HG03457 (cell line): ENCODE measurements at regions not wholly inside any gene's neighbourhood (a gene's known extent, or its start where the extent isn't known, plus 50 kb on each side); places are given as distances from the start of the nearest gene placed in this dataset.

Experiments used
- ATAC-seq: cut with Tn5 transposase; IDR thresholded peaks from one replicate; pipeline ENCODE4 v1.9.1; 2021; ENCODE audit warnings: moderate number of reproducible peaks; ENCODE audit not compliant: unreplicated experiment

DNA sequence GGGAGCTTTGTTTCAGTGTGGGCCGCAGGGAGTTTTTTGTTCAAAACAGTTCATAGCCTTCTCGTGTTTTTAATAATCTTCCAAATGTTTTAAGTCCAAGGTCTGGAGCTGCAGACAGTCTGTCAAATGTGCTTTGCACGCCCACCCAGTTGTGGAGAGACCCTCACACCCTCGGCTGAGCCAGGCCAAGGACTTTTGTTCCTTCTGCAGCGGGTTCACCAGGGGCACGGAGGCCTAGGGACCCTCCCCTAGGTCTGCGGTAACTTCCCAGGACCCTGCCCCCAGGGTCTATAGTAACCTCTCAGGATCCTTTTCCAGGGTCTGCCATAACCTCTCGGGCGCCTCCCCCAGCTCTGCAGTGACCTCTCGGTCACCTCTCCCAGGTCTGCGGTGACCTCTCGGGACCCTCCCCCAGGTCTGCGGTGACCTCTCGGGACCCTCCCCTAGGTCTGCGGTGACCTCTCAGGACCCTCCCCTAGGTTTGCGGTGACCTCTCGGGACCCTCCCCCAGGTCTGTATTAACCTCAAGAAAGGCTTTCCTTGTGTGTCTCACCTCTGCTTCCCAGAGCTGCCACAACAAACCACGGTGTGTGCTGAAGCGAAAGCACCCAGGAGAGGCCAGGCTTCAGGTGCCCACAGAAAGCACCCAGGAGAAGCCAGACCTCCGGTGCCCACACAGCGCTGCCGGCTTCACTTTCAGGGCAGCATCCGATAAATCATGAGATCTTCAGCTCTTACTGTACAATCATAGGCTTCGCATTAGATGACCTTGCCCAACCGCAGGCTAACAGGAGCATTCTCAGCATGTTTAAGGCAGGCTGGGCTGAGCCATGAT, 301.9 kb upstream of the SALL3 start:
- no peak for ATAC-seq

DNA sequence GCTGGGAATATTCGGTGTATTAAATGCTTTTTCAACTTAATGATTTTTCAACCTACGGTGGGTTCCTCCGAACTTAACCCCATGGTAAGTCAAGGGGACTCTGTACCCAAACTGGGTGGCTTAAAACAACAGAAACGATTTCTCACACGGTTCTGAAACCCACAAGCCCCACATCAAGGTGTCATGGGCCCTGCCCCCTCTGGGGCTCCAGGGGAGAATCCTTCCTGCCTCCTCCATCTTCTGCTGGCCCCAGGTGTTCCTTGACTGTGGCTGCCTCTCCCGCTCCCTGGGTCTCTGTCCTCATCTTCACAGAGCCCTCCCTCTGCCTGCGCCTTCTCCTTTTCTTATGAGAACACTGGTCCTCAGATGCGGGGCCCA, 301.3 kb upstream of the SALL3 start:
- ATAC-seq: no peak

- ATAC-seq: no peak
These were observed 300.6 kb upstream of the SALL3 start for GRCh38 chr18:78679031-78679430.

DNA sequence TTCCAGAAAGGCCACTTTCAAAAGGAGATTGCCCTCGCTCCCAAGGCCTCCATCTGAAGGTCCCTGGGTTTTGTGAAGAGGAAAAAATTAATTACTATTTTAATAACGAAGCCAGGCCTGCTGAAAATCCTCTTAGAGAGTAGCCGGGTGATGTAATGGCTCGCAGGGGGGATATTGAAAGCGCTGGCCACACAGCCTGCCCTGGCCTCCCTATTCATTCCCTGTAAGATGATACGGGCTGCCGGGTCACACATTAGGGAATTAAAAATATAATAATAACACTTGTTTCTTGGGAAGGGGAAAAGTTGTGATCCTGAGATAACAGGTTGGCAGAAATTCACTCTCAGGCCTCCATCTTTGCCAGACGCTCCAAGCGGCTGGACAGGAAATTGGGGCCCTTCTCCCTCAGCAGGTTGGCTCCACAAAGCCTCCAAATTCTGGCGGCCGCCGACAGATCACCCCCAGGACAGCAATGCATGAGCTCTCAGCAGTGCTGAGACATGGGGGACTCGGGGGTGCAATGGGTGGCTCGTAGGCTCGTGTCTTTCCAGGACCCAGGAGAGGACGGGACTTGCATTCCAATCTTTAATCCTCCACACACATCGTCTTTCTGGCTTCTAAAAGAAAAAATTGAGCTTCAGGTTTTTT, 299.9 kb upstream of the SALL3 start:
- ATAC-seq: no peak

GRCh38 chr18:78681396-78681795, 298.2 kb upstream of the SALL3 start:
- ATAC-seq: no peak

DNA sequence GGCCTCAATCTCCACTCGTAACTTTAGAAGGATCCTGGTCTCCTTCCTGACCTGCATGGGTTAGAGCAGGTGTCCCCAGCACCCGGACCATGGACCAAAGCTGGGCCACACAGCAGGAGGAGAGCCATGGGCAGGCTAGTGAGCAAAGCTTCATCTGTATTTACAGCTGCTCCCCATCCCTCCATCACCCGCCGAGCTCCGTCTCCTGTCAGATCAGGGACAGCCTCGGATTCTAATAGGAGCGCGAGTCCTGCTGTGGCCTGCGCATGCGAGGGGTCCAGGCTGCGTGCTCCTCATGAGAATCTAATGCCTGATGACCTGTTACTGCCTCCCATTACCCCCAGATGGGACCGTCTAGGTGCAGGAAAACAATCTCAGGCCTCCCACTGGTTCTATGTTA, 297.7 kb upstream of the SALL3 start:
- no peak for ATAC-seq

DNA sequence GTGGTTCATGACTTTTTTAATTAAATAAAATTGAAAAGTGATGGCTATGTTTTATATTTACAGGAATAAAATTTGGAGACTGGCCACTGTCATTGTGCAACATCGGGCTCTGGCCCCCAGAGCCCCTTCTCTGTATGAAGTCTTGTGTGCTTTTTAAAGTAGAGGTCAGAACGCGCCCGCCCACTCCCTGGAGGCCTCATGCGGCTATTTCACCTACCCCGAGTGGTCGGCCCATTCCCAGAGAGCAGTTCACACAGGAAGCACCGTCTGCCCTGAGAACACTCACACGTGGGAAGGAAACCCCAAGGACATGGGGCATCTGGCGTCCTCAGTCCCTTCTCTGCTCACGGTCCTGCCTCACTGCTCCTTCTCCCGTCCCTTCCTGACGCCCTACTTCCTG, 296.9 kb upstream of the SALL3 start:
- no peak for ATAC-seq

GRCh38 chr18:78683191-78684010, 296.2 kb upstream of the SALL3 start:
- ATAC-seq: no peak

DNA sequence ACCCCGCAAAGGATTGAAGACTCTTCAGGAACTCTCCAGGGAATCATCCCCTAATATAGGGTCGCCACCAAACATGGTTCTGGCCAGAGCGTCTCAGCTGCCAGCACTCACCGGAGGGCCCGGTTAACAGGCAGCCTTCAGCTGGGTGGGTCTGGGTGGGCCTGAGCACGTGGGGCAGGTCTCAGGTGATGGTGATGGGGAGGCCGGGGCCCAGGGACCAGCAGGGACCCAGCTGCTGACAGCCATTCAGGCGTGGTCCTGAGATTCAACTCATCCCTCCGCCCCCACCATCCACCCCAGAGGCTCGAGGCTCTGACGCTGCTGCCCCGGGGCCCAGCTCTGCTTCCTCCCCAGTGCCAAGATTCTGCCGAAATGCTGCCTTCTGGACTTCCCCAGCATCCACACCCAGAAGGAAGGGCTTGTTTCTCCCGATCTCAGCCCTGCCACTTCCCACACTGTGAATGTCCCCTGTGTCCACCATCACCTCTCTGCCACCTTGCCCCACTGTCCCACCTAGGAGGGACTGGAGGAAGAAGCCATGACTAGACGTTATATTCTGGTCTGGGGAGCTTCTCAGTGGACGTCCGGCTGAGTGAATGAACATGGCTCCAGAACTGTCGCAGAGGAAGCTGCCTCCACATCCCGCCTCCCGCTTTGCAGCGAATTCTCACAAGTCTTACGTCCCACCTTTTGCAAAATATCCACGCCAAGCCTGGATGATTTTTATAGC, 294.2 kb upstream of the SALL3 start:
- no peak for ATAC-seq

GRCh38 chr18:78685980-78686530, 293.6 kb upstream of the SALL3 start:
- ATAC-seq: no peak

DNA sequence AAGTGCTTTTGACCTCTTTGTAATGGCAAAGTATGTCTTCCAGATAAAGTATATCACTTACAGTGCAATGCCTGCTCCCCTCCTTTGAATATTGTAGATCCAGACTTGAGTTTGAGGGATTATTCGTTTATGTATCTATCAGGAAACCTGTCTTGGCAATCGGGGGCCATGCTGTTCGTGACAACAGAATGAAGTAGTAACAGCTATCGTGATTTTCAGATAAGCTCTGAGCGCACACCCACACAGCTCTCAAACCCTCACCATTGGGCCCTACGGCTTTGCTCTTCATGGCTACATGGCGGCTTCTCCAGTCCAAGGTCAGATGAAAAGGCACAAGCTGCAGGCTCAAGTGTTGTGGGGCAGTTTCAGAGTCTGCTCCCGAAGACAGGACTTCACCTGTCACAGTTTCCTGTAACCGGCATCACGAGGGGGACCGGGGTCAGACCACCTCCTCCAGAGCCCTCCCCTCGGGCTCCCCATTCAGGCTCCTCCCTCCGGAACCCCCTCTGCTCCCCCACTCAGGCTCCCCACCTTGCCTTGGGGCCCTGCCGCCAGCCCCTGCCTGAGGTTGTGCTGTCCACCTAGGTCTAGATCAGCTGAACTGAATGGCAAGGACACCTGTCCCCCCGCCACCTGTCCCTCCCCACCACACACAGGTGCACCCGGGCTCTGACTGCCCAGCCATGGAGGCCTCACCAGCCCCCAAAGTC, 292.5 kb upstream of the SALL3 start:
- no peak for ATAC-seq

GRCh38 chr18:78687736-78688135, 291.9 kb upstream of the SALL3 start:
- no peak for ATAC-seq

DNA sequence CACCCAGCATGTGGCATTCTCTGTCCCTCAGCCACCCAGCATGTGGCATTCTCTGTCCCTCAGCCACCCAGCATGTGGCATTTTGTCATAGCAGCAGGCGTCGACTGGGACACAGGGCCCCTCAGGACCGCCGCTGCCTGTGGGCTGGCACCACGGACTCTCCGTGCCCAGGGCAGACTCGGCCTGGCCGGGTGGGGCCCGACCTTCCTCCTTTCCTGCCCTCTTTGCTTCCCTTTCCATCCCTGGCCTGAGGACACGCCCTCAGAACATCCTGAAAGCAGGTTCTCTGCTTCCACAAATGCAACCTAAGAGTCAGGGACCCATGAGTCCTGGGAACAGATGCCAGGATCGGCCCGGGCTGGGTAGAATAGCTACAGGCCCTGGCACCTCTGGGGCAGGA, 291.4 kb upstream of the SALL3 start:
- ATAC-seq: no peak

DNA sequence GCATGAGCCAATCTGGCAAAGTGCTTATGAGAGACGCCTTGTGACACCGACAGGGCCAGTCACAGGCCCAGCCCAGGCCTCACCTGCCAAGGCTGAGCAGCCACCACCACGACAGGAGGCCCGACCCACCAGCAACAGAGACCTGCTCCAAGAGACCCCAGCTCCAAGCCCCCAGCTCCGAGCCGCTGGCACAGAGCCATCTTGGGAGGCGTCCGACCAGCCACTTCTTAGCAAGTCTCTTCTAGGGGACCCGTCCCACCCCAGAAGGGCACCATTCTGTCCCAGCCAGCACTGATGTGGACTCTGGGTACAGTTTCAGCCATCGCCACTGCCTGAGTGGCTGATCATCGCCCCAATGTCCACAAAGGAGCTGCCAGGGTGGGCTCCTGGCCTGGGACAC, 290.7 kb upstream of the SALL3 start:
- ATAC-seq: no peak

GRCh38 chr18:78689606-78690005, 290.0 kb upstream of the SALL3 start:
- ATAC-seq: no peak

DNA sequence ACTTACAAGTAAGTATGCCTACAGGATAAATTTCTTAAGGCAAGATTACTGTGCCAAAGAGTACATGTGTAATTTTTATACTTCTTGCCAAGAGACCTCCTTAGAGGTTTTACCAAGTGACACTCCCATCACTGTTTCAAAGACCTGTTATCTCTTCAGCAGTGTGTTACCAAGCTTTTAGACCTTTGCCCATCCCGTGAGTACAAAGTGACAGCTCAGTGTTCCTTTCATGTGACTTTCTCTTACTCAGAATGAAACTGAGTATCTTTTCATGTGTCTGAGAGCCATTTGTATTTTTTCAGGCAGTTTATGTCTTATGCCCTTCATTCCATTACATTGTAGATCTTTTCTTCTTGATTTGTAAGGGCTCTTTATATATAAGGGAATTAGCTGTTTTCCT, 287.5 kb upstream of the SALL3 start:
- ATAC-seq: no peak

DNA sequence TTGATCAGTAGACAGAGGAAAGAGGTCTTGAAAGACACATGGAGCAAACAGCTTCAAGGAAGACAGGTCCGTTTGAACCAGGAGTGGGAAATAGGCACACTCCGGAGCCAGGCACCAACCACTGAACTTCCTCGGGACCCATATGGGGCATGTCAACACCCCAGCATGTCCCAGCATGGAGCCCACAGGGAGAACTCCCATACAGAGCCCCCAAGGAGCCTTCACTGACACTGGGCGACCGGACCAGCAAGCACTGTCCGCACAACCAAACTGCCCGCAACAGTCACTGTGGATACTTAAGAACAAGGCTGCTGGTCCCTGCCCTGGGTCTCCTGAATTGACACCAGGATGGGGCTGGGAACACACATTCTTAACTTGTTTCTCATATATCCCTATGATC, 286.2 kb upstream of the SALL3 start:
- no peak for ATAC-seq

DNA sequence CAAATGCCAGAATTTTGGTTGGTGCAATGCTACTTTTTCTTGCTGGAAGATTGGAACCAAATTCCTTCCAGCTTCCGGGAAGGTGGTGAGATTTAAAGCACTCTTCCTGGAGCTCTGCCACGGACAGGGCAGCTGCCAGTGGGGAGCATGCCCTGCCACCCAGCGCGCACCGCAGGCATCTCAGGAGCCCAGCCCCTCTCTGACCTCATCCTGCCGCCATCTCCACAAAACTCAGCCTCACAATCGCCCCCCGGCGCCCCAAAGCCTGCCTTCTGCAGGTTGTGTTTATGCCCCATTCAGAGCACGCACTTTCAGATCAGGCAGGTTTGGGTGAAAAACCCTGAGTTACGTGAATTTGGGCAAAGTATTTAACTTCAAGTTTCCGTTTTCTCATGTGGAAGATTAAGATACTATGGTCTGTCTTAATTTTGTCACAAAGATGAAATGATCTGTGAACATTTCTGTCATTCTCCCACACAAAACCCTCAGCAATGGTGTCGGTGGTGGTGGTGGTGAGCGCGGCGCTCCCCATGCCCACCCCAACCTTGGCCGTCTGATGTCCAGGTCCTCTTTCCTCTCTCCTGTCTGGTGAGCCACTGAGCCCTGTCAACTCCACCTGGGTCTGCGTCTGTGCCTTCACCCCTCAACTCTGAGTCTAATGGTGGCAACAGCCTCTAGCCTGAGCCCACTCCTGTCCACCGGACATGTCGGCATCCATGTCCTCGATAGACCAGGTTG, 282.8 kb upstream of the SALL3 start:
- no peak for ATAC-seq

- ATAC-seq: no peak
These were observed 282.2 kb upstream of the SALL3 start for GRCh38 chr18:78697446-78697845.

DNA sequence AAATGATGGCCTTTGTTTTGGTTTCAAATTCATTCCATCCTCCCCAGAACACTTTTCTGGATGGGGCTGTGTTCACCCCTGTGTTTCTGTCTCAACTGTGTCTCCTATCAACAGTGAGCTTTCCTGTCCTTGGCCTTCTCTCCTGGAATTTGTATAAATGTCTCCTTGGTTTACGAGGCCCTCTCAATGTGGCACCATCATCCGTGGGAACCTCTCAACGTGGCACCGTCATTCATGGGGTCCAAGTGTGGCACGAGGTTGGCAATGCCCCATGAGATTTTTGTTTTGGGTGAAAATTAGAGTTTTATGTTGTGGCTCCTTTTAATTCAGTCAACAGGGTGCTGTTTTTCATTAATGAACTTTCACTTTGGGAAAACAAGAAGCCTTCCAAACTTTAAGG, 280.7 kb upstream of the SALL3 start:
- ATAC-seq: no peak
